D721Med (cell line): ENCODE measurements at regions not wholly inside any gene's neighbourhood (a gene's known extent, or its start where the extent isn't known, plus 50 kb on each side); places are given as distances from the start of the nearest gene placed in this dataset.

Experiments used
- DNase-seq: peaks from one replicate; pipeline ENCODE4 v3.0.0; 2011; ENCODE audit warnings: low spot score; ENCODE audit not compliant: insufficient read length
- FAIRE-seq: peaks from 2 replicates; lab custom pipeline; 2011; peaks lifted over from hg19 to GRCh38; lab: Jason Lieb, UNC
- CTCF ChIP-seq: IDR thresholded peaks from 2 replicates; pipeline ENCODE4 v1.5.1; 2012; ENCODE audit warnings: mild to moderate bottlenecking, control low read depth; ENCODE audit not compliant: insufficient read depth; ENCODE audit errors: missing control alignments

GRCh38 chr9:38342532-38342931 lies 50.0 kb upstream of the ALDH1B1 start:
- DNase-seq, result no peak
- no peak for TF ChIP-seq CTCF
- FAIRE-seq, result no peak

GRCh38 chr9:38342096-38342495 lies 50.4 kb upstream of the ALDH1B1 start:
- no peak for TF ChIP-seq CTCF
- DNase-seq (no peak), FAIRE-seq (no peak)

- DNase-seq, result no peak
- no peak for TF ChIP-seq CTCF
- no peak for FAIRE-seq
These were observed 53.0 kb upstream of the ALDH1B1 start for GRCh38 chr9:38339496-38339895.

- no peak for TF ChIP-seq CTCF
- no peak for DNase-seq
- FAIRE-seq, result no peak
These were observed 53.4 kb upstream of the ALDH1B1 start for GRCh38 chr9:38339087-38339486.

GRCh38 chr9:38338342-38339018 lies 54.0 kb upstream of the ALDH1B1 start:
- TF ChIP-seq CTCF, result no peak
- DNase-seq (no peak), FAIRE-seq (no peak)

GRCh38 chr9:38337706-38338264 lies 54.7 kb upstream of the ALDH1B1 start:
- FAIRE-seq, result no peak
- DNase-seq, result no peak
- TF ChIP-seq CTCF, result no peak

- FAIRE-seq, result no peak
- no peak for TF ChIP-seq CTCF
- no peak for DNase-seq
These were observed 55.3 kb upstream of the ALDH1B1 start for GRCh38 chr9:38337181-38337580.
